VCaP (cell line): ENCODE measurements at regions not wholly inside any gene's neighbourhood (a gene's known extent, or its start where the extent isn't known, plus 50 kb on each side); places are given as distances from the start of the nearest gene placed in this dataset.

ENCODE experiments used
- H3K27ac ChIP-seq: fragments of 450-650 bp; 2 replicates; pipeline ENCODE4 v1.5.1; 2017
- TF ChIP-seq, protein P1 (sequence below): fragments of 450-650 bp; conservative IDR thresholded peaks from 2 replicates; pipeline ENCODE4 v1.5.1; 2017; ENCODE audit warnings: mild to moderate bottlenecking, moderate library complexity

- no peak overlapping the region for H3K27ac ChIP-seq
- TF ChIP-seq, protein P1, sequence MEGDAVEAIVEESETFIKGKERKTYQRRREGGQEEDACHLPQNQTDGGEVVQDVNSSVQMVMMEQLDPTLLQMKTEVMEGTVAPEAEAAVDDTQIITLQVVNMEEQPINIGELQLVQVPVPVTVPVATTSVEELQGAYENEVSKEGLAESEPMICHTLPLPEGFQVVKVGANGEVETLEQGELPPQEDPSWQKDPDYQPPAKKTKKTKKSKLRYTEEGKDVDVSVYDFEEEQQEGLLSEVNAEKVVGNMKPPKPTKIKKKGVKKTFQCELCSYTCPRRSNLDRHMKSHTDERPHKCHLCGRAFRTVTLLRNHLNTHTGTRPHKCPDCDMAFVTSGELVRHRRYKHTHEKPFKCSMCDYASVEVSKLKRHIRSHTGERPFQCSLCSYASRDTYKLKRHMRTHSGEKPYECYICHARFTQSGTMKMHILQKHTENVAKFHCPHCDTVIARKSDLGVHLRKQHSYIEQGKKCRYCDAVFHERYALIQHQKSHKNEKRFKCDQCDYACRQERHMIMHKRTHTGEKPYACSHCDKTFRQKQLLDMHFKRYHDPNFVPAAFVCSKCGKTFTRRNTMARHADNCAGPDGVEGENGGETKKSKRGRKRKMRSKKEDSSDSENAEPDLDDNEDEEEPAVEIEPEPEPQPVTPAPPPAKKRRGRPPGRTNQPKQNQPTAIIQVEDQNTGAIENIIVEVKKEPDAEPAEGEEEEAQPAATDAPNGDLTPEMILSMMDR: no peak
These were observed 127.8 kb upstream of the SSTR1 start for GRCh38 chr14:38079886-38080285.

DNA sequence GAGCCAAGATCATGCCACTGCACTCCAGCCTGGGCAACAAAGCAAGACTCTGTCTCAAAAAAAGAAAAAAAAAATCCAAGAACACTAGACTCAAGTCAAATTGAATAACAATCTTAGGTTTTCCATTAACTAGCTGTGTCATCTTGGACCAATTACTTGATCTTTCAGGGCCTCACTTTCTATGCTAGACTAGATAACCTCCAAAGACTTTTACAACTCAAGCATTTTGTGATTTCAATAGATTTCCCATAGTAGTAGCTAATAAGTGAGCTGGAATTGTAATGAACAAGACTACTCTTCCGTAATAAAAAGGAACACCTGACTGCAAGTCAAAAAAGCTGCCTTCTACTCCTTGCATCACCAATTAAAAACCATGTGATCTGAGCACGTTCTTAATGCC is 127.0 kb upstream of the SSTR1 start:
- H3K27ac ChIP-seq: no peak overlapping the region
- TF ChIP-seq, protein P1: no peak

- TF ChIP-seq, protein P1: no peak
- H3K27ac ChIP-seq: no peak overlapping the region
These were observed 124.7 kb upstream of the SSTR1 start for GRCh38 chr14:38083039-38083438.

DNA sequence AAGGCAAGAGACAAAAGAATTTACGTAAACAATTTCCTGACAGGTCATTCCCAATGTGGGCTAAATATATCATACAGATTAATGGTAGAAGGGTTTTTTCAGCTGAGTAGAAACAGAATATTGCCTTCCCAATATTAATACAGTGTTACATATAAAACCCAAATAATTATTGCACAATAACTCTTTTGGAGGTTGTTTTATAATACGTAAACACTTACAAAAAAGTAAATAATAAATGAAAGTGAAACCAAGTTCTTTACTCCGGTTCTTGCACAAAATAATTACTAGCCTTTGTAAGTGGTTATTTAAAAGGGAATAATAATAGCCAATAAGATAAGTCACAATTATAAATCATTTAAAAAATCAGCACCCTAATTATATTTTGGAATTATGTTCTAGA is 118.6 kb upstream of the SSTR1 start:
- no peak overlapping the region for H3K27ac ChIP-seq
- TF ChIP-seq, protein P1: no peak

GRCh38 chr14:38090506-38090905 is 117.2 kb upstream of the SSTR1 start:
- no peak overlapping the region for H3K27ac ChIP-seq
- TF ChIP-seq, protein P1: no peak

DNA sequence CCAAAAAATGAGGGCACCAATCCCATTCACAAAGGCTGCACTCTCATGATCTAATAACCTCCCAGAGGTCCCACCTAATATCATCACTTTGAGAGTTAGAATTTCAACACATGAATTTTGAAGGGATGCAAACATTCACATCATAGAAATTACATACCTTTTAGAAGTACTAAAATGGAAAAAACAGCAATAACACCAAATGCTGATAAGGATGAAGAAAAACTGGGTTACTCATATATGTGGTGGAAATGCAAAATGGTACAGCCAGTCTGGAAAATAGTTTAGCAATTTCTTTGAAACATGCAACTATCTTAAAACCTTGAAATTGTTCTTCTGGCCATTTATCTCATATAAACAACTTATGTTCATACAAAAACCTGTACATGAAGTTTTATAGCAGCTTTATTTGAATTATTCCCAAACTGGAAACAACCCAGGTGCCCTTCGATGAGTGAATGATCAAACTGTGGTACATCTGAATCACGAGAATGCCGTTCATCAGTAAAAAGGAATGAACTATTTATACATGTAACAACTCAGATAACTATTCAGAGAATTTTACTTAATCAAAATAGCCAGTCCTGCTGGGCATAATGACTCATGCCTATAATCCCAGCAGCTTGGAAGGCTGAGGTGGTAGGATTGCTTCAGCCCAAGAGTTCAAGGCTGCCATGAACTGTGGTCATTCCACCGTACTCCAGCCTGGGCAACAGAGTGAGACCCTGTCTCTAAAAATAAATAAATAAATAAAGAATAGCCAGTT is 109.4 kb upstream of the SSTR1 start:
- TF ChIP-seq, protein P1: no peak
- H3K27ac ChIP-seq: no peak overlapping the region

DNA sequence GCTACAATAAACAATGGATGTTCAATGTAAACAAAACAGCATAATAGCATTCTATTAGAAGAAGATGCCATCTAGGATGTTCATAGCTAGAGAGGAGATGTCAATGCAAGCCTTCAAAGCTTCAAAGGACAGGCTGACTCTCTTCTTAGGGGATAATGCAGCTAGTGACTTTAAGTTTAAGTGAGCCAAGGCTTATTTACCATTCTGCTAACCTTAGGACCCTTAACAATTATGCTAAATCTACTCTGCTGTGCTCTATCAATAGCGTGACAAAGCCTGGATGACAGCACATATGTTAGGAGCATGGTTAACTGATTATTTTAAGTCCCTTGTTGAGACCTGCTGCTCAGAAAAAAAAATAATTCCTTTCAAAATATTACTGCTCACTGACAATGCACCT is 106.0 kb upstream of the SSTR1 start:
- no peak overlapping the region for H3K27ac ChIP-seq
- TF ChIP-seq, protein P1: no peak
